OCI-LY7 (cell line): ENCODE measurements at regions not wholly inside any gene's neighbourhood (a gene's known extent, or its start where the extent isn't known, plus 50 kb on each side); places are given as distances from the start of the nearest gene placed in this dataset.

ENCODE experiments used
- CTCF ChIP-seq: fragments of 200-600 bp; sonication (generic); conservative IDR thresholded peaks from 2 replicates; pipeline ENCODE4 v1.5.1; 2014; ENCODE audit warnings: mild to moderate bottlenecking, antibody characterized with exemption, low read length, moderate library complexity, mixed read lengths
- EZH2phosphoT487 ChIP-seq: fragments of 200-600 bp; sonication (generic); IDR thresholded peaks from 2 replicates; pipeline ENCODE4 v1.6.1; 2018; ENCODE audit warnings: low read depth, borderline replicate concordance, mild to moderate bottlenecking, mixed run types, antibody characterized with exemption, low read length, moderate library complexity, mixed read lengths

GRCh38 chr3:73140772-73141442 is 79.4 kb downstream of the EBLN2 start:
- no peak for TF ChIP-seq CTCF
- no peak for TF ChIP-seq EZH2phosphoT487
